Sigmoid colon (tissue), 6 donors: ENCODE measurements at regions not wholly inside any gene's neighbourhood (a gene's known extent, or its start where the extent isn't known, plus 50 kb on each side); places are given as distances from the start of the nearest gene placed in this dataset.

Experiments used
- DNase-seq: peaks from one replicate; pipeline ENCODE4 v3.0.0-alpha.2; 2019
- H3K27ac ChIP-seq, 4 donors: fragments of 200-600 bp; sonication (generic); one replicate each; pipeline ENCODE4 v1.5.1; 2016 to 2019; ENCODE audit warnings: mild to moderate bottlenecking in 1 of 4
- H3K27me3 ChIP-seq, 3 donors: fragments of 200-600 bp; sonication (generic); one replicate each; pipeline ENCODE4 v1.5.1; 2019; ENCODE audit warnings: mild to moderate bottlenecking in 1 of 3
- H3K36me3 ChIP-seq, 4 donors: fragments of 200-600 bp; sonication (generic); one replicate each; pipeline ENCODE4 v1.5.1; 2016 to 2019
- H3K4me1 ChIP-seq, 4 donors: fragments of 200-600 bp; sonication (generic); one replicate each; pipeline ENCODE4 v1.5.1; 2017 to 2019
- H3K4me3 ChIP-seq, 4 donors: fragments of 200-600 bp; sonication (generic); one replicate each; pipeline ENCODE4 v1.5.1; 2017 to 2019; ENCODE audit warnings: mild to moderate bottlenecking in 2 of 4, moderate library complexity in 1 of 4
- H3K9me3 ChIP-seq, 4 donors: fragments of 200-600 bp in 3 of 4; sonication (generic) in 3 of 4; one replicate each; pipeline versions ENCODE4 v1.5.1 to v1.6.1; 2013 to 2019
- EP300 ChIP-seq, 4 donors: sonication (generic); formaldehyde crosslinking; IDR thresholded peaks; one replicate each; pipeline ENCODE4 v1.6.1; 2017; ENCODE audit warnings: antibody characterized with exemption in 4 of 4
- POLR2A ChIP-seq, 2 donors: fragments of 450-650 bp; IDR thresholded peaks; one replicate each; pipeline ENCODE4 v1.6.1; 2016; ENCODE audit warnings: antibody characterized with exemption in 2 of 2, mild to moderate bottlenecking in 2 of 2, moderate library complexity in 2 of 2
- POLR2AphosphoS5 ChIP-seq, 4 donors: sonication (generic); formaldehyde crosslinking; IDR thresholded peaks; one replicate each; pipeline ENCODE4 v1.6.1; 2017; ENCODE audit warnings: antibody characterized with exemption in 4 of 4
- WGBS, 2 donors: extraction: QIAGEN DNeasy Blood & Tissue Kit; methylation state at CpG; one replicate each; pipeline ENCODE4 v1.1.7; 2013; 5-methylcytosine and 5-hydroxymethylcytosine counted together
- intact Hi-C: fragments of 100-400 bp; cut with DNase I; formaldehyde crosslinking; loops from one replicate; pipeline ENCODE4 v1.15.1; 2023
- TF ChIP-seq, protein P1 (sequence below), 4 experiments: fragments of 450-650 bp in 3 of 4; fragments of 200-600 bp in 1 of 4; IDR thresholded peaks; one replicate each; pipeline ENCODE4 v1.5.1; 2016 to 2019; ENCODE audit warnings: antibody characterized with exemption in 4 of 4, mild to moderate bottlenecking in 3 of 4, moderate library complexity in 2 of 4
- donor health status: healthy with polysubstance abuse.
- donor health status: healthy.

GRCh38 chr15:93527374-93528050 lies 438.5 kb upstream of the RGMA start:
- Histone ChIP-seq H3K4me3 (no peak overlapping the region), H3K27me3 (no peaks in the 10 kb centered on the region), H3K36me3 (no peaks in the 10 kb centered on the region), H3K4me1 (peaks cover 0 to 6% (median 3%) of the 10 kb centered on the region in 4 donors), H3K9me3 (no peaks in the 10 kb centered on the region), H3K27ac (no peak overlapping the region)
- intact Hi-C loops = no loop called here
- WGBS, 2 donors = 73 to 83% methylated on average over 5 of the region's 5 CpGs
- no peak for TF ChIP-seq EP300 (IDR thresholded peaks at IDR 0.05)
- TF ChIP-seq, protein P1, sequence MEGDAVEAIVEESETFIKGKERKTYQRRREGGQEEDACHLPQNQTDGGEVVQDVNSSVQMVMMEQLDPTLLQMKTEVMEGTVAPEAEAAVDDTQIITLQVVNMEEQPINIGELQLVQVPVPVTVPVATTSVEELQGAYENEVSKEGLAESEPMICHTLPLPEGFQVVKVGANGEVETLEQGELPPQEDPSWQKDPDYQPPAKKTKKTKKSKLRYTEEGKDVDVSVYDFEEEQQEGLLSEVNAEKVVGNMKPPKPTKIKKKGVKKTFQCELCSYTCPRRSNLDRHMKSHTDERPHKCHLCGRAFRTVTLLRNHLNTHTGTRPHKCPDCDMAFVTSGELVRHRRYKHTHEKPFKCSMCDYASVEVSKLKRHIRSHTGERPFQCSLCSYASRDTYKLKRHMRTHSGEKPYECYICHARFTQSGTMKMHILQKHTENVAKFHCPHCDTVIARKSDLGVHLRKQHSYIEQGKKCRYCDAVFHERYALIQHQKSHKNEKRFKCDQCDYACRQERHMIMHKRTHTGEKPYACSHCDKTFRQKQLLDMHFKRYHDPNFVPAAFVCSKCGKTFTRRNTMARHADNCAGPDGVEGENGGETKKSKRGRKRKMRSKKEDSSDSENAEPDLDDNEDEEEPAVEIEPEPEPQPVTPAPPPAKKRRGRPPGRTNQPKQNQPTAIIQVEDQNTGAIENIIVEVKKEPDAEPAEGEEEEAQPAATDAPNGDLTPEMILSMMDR (IDR thresholded peaks at IDR 0.05) = no peak
- no peak for DNase-seq

DNA sequence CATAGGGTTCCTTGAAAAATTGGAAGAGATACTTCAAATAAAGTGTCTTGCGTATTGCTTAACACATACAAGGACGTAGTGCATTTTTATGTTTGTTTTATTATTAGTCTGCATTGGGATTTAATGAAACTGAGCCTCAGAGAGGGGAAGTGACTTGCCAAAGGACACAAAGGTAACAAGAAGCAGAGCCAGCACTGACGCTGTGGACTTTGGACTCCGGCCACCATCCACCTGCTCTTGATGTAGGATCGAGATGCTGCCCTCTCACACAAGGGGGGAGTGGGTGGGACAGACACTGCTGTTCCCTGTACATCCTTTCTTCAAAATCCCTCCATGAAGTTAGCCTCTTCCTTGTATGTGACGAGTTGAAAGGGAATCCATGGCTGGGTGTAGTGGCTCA lies 435.4 kb upstream of the RGMA start:
- Histone ChIP-seq H3K27me3 (no peaks in the 10 kb centered on the region), H3K36me3 (no peaks in the 10 kb centered on the region), H3K9me3 (no peaks in the 10 kb centered on the region), H3K4me3 (no peak overlapping the region), H3K27ac (no peak overlapping the region), H3K4me1 (peaks cover 0 to 6% (median 3%) of the 10 kb centered on the region in 4 donors)
- intact Hi-C loops = no loop called here
- no peak for DNase-seq
- WGBS, 2 donors = 64 to 79% methylated on average over 6 of the region's 6 CpGs
- TF ChIP-seq EP300 (IDR thresholded peaks at IDR 0.05) (no peak), POLR2A (IDR thresholded peaks at IDR 0.05) (no peak), POLR2AphosphoS5 (IDR thresholded peaks at IDR 0.05) (no peak)
- TF ChIP-seq, protein P1 (IDR thresholded peaks at IDR 0.05) = no peak

- H3K9me3 ChIP-seq = no peaks in the 10 kb centered on the region
- peaks cover 0 to 6% (median 3%) of the 10 kb centered on the region in 4 donors for H3K4me1 ChIP-seq
- intact Hi-C loops = no loop called here
- H3K4me3 ChIP-seq = no peak overlapping the region
- TF ChIP-seq, protein P1 (IDR thresholded peaks at IDR 0.05) = no peak
- no peak for TF ChIP-seq POLR2A (IDR thresholded peaks at IDR 0.05)
- TF ChIP-seq EP300 (IDR thresholded peaks at IDR 0.05) = no peak
- TF ChIP-seq POLR2AphosphoS5 (IDR thresholded peaks at IDR 0.05) = no peak
- no peak overlapping the region for H3K27ac ChIP-seq
- no peaks in the 10 kb centered on the region for H3K36me3 ChIP-seq
- no peaks in the 10 kb centered on the region for H3K27me3 ChIP-seq
- WGBS, 2 donors = 77 to 78% methylated on average over 7 of the region's 7 CpGs
- no peak for DNase-seq
Observed at GRCh38 chr15:93523481-93523880, 434.5 kb upstream of the RGMA start.

DNA sequence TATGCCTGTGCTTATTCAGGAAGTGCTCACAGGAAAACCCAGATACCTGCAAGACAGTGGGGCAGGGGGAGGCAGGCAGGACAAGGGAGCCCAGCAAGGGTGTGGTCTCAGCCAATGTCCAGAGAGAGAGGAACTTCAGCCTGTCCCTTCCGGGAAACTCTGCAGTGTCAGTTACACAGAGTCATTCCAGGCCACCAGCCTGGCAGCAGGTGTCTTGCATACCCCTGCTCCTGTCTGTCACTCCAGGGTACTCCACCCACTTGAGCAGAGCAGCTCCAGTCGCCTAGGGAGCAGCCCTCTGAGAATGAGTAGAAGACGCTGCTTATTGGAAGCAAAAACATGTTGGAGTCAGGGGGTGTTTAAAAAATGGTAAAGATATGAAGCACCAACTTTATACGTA lies 431.2 kb upstream of the RGMA start:
- Histone ChIP-seq H3K4me1 (peaks cover 0 to 33% (median 24%) of the 10 kb centered on the region in 4 donors), H3K36me3 (no peaks in the 10 kb centered on the region), H3K27ac (no peak overlapping the region), H3K27me3 (no peaks in the 10 kb centered on the region), H3K4me3 (no peak overlapping the region), H3K9me3 (no peaks in the 10 kb centered on the region)
- intact Hi-C loops = no loop called here
- TF ChIP-seq POLR2A (IDR thresholded peaks at IDR 0.05) (no peak), POLR2AphosphoS5 (IDR thresholded peaks at IDR 0.05) (no peak), EP300 (IDR thresholded peaks at IDR 0.05) (no peak)
- TF ChIP-seq, protein P1 (IDR thresholded peaks at IDR 0.05) = no peak
- DNase-seq = no peak
- 54 to 74% methylated on average over 4 of the region's 4 CpGs for WGBS, 2 donors

- H3K4me1 ChIP-seq = peaks cover 0 to 38% (median 29%) of the 10 kb centered on the region in 4 donors
- no peaks in the 10 kb centered on the region for H3K36me3 ChIP-seq
- H3K9me3 ChIP-seq = no peaks in the 10 kb centered on the region
- WGBS, 2 donors = 73 to 86% methylated on average over 3 of the region's 3 CpGs
- no peak overlapping the region for H3K4me3 ChIP-seq
- no peak for DNase-seq
- intact Hi-C loops = loop anchor here (5.0 to 10.0 kb wide), 2 partner anchors 432 to 485 kb away; partner anchors contain the start of gene RGMA
- H3K27me3 ChIP-seq = no peaks in the 10 kb centered on the region
- TF ChIP-seq EP300 (IDR thresholded peaks at IDR 0.05) (no peak), POLR2A (IDR thresholded peaks at IDR 0.05) (no peak), POLR2AphosphoS5 (IDR thresholded peaks at IDR 0.05) (no peak)
- TF ChIP-seq, protein P1 (IDR thresholded peaks at IDR 0.05) = no peak
- H3K27ac ChIP-seq = no peak overlapping the region
Observed at GRCh38 chr15:93519599-93519998, 430.6 kb upstream of the RGMA start.
